GM18507 (cell line): ENCODE measurements at regions not wholly inside any gene's neighbourhood (a gene's known extent, or its start where the extent isn't known, plus 50 kb on each side); places are given as distances from the start of the nearest gene placed in this dataset.

ENCODE experiments used
- DNase-seq: peaks from one replicate; pipeline ENCODE4 v3.0.0; 2011; ENCODE audit warnings: low read depth; ENCODE audit not compliant: insufficient read length; ENCODE audit errors: extremely low spot score
- FAIRE-seq: peaks from 2 replicates; lab custom pipeline; 2011; peaks lifted over from hg19 to GRCh38; lab: Jason Lieb, UNC

DNA sequence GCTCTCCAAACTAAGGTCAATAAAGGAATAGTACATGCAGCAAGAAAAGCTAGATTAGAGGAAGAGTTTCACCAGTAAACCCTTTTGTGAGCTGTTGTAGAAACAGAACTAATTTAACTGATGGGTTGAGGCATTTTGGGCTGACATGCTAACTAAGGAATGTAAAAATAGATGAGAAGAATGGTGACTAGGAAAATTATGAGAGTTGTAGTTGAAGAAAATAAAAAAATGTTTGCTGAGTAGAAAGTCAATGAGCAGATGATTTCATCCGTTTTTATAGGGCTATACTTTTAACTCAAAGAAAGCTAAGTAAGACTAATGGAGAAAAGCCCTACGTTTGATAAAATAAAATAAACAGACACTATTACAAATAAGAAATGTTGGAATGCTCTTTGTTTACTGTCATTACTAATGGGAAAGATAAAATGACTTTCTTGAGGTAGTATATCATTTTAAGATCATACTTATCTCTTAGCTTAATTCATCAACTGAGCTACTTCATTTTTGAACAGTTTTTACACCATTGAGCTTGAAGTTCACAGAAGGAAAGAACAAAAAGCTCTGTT is 209.4 kb upstream of the DPH6 start:
- FAIRE-seq (no peak), DNase-seq (no peak)

DNA sequence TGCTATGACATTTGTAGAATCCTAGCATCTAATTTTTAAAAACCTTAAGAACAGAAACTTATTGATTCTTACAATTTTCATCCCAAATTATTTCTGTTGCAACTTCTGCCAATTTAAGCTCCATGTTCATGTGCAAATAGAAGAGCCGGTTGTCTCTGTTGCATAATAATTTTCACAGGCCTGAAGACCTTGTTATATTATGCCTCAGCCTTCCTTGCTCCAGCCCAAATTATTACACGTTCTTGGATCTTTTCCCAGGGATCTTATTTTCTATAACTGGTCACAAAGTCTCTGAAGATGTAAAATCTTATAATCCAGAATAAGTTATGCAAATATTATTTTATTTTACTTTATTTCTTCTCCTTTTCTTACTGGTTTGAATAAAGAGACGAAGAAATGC is 210.7 kb upstream of the DPH6 start:
- FAIRE-seq (no peak), DNase-seq (no peak)

DNA sequence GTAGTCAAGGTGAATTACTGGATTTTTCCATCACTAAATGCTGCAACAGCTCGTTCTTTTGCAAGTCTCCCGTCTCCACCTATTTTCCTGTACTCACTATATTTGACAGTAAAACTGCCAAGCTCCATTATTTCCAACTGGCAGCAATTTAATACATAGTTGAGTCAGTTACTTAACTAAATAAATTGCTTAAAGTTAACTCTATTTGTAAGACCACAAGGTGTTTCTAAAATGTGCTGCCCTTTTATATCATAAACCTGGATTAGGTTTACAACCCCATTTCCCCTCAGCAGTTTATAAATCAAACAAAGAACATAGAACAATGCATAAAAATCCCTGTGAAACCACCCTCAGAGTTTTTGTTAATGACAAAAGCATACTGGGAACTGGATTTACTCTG is 211.4 kb upstream of the DPH6 start:
- DNase-seq: no peak
- no peak for FAIRE-seq

DNA sequence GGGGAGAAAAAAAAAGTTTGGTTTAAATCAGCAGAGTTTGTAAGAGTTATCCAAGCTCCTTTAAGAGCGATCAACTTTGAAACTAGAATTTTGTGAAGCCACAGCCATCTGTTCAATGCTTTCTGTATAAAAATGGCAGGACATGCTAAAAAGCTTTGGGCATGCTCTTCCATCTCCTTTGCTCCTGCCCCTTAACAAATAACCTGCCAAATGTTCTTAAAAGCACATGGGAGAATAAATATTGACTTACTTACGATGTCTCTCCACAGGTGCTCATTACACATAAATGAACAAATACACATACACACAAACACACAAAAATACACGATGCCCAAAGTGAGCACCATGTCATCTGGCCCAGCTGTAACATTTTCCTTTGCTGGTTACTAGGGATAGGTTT is 211.8 kb upstream of the DPH6 start:
- FAIRE-seq (no peak), DNase-seq (no peak)

DNA sequence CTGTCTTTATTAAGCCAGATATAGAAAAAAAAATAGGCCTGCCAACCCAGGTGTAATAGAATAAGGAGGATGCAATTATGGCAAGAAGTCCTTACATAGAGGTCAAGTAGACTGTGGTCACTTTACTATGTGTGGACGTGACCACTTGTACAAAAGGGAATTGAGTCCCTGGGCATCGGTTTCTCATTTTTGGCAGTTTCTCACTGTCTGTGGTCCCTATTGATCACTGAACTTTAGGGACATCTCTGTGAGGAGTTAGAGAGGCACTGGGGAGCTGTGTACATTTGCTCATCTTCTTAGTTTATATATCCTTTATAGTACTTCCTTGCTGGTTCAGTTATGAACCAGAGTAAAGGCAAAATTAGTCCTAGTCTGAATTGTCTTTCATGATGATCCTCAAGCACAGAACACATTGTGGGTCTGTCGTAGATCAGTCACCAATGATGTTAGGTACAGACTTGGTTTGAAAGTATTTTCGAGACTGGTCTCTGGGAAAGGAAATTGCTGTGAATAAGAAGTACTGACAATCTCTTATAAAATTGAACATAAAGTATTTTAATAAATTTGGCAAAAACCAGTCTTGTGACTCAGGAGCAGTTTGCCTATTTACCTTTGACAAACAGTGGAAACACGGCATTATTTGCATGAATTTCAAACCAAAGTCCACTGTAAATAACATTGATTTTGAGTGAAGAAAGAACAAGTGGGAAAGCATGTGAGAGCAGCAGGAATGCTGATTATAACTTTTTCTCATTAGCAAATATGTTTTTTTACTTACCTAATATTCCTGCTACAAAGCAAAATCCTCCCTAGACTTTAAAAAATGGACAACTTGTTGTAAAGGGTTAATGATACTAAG is 218.9 kb upstream of the DPH6 start:
- no peak for DNase-seq

DNA sequence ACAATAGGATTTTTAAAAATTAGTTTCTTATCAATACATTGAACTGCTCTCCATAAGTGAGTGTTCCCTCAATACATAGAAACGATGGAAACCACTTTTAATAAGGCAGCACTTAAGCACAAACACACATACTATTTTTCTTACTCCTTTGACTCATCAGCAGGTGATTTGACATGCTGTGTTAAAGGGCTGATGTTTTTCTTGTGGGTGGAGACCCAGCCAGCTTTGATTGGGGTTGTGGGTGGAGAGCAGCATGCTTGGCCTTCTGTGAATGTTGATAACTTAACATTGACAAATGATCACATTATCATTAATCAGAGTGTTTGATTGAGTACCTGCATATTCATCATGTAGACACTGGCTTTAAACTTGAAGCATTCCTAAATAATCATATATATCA is 223.0 kb upstream of the DPH6 start:
- FAIRE-seq (no peak), DNase-seq (no peak)

More for the DNA sequence above, 218.9 kb upstream of the DPH6 start:
- no peak for FAIRE-seq

DNA sequence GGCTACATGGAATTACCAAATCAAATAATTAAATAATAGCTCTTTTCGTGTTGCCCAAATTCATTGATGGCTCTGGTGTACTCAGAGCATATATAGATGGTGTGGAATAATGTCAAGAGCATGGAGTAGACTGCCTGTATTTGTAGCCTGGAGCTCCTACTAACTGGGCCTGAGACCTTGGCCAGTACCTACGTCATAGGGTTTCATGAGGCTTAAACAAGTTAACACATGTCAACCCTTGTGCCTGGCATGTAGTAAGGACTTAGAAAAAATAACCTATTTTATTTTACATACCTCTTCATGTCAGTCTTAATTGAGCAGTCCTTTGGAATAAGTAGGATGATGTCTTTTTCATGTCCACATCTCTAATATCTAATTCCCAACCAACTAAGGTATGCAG is 223.7 kb upstream of the DPH6 start:
- FAIRE-seq: no peak
- no peak for DNase-seq

DNA sequence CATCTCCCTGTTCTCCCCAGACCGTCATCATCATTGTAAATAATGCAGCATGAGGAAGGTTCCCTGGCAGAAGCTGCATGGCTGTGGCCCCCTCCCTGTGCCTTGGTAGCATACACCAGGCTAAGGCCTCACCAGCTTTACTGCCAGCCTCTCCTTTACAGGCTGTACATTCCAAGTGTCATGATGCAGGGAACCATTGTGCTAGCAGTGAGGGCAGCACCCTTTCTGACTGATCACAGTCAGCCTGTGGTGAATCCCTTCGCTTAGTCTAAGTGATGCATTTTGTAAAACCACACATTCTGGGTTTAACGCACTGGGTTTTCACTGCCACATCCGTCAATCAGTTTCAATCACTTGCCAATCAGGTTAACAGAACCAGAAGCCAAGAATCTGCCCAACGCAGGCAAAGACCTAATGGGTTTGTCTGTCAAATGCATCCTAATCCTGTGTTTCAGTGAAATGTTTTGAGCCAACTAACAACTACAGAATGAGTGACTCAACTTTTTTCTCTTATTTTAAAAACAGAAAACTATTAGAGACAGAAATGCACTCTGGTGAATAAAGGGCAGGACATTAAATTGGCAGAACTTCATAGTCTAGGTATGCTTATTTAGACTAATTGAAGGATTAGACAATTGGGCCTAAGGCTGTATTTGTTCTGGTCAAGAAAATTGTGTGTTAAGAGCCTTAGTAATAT is 225.9 kb upstream of the DPH6 start:
- FAIRE-seq: no peak
- no peak for DNase-seq

DNA sequence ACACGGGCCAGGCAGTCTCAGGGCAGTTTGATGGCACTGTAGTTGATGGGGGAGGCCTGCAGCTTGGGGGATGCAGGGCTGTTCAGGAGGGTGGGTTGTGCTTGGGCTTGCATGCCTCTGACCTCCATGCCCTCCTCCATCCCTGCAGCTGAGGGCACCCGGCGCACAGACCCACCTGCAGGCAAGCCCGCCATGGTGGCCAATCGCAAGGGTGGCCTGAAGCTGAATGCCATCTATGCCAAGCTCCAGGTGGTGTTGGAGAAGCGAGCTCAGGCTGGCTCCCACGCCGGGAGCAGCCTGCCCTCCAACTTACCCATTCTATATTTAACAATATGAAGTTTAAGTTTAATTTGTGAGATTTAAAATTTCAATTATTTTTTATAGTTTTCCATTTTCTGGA is 228.7 kb upstream of the DPH6 start:
- DNase-seq (no peak), FAIRE-seq (no peak)

DNA sequence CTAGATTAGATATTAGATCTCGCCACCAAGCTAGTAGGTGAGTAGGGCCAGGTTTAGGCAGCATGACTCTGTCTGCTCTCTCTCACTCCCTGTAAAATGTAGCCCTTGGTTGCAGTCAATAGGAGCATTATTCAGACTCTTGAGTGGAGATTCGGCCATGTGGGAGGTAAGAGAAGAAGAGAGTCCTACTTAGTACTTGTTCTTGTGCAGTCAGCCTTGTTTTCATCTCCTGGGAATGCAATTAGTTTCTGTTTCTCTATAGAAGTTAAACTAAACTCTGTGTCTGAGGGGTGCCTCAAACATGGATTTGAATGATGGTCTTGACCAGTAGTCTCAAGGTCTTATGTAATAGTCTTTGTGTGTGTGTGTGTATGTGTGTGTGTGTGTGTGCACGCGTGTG is 229.5 kb upstream of the DPH6 start:
- DNase-seq (no peak), FAIRE-seq (no peak)

DNA sequence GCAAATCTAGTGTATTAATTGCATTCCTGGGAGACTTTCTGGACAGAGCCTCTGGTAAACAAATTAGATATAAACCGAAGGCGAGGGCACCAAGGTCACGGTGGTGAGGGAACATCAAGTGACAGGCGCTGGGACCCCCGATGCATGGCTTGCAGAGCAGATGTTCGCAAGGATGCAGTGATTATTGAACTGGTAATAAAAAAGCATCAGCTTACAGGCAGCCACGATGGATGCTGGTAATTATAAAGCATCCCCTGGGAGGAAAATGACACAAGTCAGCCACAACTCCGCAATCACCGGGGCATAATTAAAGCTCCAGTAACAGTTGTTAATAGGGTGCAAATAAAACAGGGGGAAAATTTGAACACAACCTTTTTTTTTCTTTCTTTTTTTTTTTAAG is 231.1 kb upstream of the DPH6 start:
- FAIRE-seq (no peak), DNase-seq (no peak)

DNA sequence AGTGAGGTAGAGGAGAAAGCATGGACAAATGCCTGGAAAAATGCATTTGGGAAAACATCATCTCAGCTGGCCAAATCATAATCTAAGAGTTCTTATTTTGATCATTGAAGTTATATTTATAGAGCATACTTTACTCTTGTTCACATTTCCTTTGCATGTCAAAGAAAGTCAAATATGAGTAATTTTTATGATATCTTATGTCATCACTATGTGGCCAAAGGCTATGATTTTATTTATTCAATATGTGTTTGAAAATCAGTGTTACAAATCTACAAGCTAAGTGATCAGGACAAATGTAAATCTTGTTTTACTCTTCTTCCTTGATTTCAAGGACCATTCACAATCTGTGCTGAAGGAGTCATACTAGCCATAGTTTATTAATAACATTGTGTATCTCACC is 237.2 kb upstream of the DPH6 start:
- no peak for FAIRE-seq
- DNase-seq: no peak

DNA sequence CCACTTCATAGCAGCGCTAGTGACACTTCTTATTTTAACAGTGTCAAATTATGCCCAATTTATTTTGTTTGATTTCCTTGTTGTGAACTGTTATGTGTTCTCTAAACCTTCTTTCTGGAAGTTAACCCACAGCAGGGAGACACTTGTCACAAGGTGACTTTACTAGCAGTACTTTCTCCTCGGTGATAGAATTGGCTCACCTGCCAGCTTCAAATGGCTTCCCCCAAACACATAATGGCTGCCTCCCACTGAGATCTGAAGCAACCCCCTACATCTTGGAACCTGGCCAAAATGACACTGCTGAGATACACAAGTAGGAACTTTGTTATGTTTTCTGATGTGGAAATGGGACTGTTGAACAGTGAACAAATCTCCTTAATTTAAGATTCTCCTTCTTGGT is 238.8 kb upstream of the DPH6 start:
- DNase-seq: no peak
- FAIRE-seq: no peak

DNA sequence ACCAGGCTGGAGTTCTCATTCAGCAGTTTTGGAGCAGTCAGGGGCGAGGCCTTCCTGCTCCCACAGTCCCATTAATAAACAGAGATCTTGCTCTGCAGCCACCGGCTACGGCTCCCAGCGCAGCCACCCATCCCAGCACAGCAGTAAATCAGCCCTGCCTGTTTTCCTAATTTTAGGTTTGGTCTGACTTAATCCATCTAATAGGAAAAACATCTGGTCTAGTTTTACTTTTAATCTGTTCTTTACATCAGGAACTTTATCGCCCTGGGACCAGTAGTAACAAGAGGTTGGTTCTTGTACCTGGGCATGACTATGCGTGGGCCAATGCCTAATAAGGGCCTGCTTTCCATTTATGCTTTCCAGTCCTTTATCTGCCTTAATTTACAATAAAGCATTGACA is 264.0 kb upstream of the DPH6 start:
- FAIRE-seq (no peak), DNase-seq (no peak)

DNA sequence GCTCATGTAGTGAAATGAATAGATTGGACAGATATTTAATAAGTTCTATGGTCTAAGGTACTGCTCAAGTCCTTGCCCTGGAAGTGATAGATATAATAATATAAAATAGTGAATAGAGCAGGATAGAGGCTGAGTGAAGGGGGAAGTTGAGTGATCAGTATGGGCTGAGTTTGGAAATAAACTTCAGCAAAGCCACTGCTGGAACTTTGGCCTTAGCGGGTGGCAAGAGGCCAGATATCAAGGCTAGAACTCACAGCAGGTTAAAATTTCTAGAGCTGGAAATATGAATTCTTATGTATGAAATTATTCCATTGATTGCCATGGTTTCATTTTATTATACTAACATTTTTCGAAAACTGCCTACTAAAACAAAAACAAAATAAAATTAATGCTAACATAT is 267.6 kb upstream of the DPH6 start:
- FAIRE-seq (no peak), DNase-seq (no peak)

DNA sequence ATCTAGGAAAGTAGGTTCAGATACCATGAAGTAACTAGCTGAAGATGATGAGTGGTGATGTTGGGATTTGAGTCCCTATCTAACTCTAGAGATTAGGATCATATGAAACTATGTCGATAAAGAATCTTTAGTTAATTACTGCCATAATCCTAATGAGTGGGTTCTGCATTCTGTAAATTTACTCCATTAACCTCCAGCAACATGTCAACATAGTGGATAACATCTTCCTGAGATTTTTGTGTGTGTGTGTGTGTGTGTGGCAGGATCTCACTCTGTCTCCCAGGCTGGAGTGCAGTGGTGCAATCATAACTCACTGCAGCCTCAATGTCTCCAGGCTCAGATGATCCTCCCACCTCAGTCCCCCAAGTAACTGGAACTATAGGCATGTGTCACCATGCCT is 272.9 kb upstream of the DPH6 start:
- FAIRE-seq (no peak), DNase-seq (no peak)

DNA sequence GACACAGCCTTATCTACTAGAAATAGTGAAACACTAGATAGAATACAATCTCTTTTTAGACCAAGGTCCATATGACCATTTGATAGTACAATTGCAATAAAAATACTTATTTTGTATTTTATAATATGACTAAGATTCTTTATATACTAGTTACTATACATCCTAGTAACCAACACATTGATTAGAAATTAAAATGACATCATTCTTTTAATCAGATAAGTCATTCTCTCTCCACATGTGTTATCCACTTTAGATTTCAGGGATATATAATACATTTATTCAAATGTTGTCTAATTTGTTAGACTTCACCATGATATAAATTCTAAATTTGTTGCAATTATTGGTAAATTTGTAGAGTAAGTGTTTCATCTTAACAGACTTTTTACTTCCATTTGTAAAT is 276.2 kb upstream of the DPH6 start:
- DNase-seq (no peak), FAIRE-seq (no peak)

DNA sequence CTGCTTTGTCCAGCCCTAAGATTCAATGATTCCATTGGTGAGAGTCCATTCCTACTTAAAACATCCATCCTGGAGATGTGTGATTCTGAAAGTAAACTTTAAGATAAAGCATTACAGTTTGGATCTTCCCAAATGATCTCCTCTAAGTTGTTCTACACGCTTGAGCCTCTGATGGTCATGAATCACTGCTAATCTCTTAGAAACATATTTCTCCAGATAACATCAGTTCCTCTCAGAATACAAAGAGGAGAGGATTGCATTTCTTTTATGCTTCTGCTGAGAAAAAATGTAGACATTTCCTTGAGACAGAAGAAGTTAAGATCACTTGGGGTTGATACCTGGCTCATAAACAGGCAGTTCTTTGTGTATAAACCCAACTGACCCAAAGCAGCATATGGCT is 281.2 kb upstream of the DPH6 start:
- FAIRE-seq: no peak

DNA sequence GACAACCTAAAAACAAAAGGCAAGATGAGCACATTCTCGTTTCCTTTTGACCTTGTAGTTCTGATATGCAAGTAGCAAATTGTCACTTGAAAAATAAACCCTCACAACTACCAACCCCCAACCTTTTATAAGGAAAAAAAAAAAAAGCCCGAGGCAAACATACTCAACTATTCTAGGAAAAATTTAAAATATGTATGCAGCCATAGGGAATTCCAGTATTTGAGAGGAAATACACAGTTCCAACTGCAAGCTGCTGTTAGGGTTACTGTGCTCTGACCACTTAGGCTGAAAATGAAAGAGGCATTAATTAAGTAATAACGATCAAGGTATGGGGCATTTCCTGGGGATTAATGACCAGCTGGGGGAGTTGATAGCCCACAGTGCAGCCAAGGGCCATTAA is 281.9 kb upstream of the DPH6 start:
- FAIRE-seq: no peak
- no peak for DNase-seq

More for the DNA sequence above, 281.2 kb upstream of the DPH6 start:
- DNase-seq: no peak

DNA sequence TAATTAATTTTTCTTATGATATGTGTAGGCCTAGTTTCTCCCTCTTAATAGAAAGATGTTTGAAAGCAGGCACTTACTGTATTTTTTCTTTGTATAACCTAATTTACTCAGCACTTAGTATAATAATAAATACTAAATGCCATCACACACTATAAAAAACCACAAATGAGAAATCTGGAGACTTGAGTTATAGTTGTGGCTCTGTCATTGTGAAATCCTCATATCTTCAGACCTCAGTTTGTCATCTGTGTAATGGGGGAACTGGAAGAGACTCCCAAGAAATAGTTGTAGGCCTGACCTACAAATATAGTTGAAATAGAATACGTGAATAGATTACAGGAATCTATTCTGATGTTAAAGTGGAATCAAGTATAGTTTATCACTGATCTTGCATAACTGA is 287.6 kb upstream of the DPH6 start:
- no peak for DNase-seq
- FAIRE-seq: no peak
